ENCODE measurements at regions not wholly inside any gene's neighbourhood (a gene's known extent, or its start where the extent isn't known, plus 50 kb on each side); places are given as distances from the start of the nearest gene placed in this dataset.

- no peak for TF ChIP-seq CTCF (conservative IDR thresholded peaks at IDR 0.05 in 1 of 2, IDR thresholded peaks at IDR 0.05 in 1 of 2; ENCODE audit: extremely low read depth in 1 of 2, insufficient read depth in 1 of 2, low read depth in 1 of 2, low read length in 2 of 2)
- no peak for TF ChIP-seq EZH2 (IDR thresholded peaks at IDR 0.05; ENCODE audit: borderline replicate concordance, low read length)
Observed at GRCh38 chr7:156493942-156494341, 146.6 kb upstream of the RNF32 start.

All from mammary epithelial cell (primary cell).